ENCODE measurements at regions not wholly inside any gene's neighbourhood (a gene's known extent, or its start where the extent isn't known, plus 50 kb on each side); places are given as distances from the start of the nearest gene placed in this dataset.

- H3K36me3 Mint-ChIP-seq (ENCODE audit: low read depth), result no peaks in the 10 kb centered on the region
- Histone ChIP-seq H3K79me2 (replicated peaks; ENCODE audit: insufficient read depth) (no peaks in the 10 kb centered on the region), H3K9me2 (ENCODE audit: insufficient read depth) (no peaks in the 10 kb centered on the region; the same call in 1 of the 2 replicates), H3K4me1 (ENCODE audit: insufficient read depth) (peaks cover 14% of the 10 kb centered on the region; the same call in 1 of the 2 replicates), H3K27ac (ENCODE audit: low read depth) (no peak overlapping the region), H3K36me3 (ENCODE audit: insufficient read depth) (no peaks in the 10 kb centered on the region), H4K20me1 (replicated peaks; ENCODE audit: insufficient read depth) (no peaks in the 10 kb centered on the region), H3K4me3 (no peak overlapping the region), H2AFZ (no peak overlapping the region), H3K4me2 (no peak overlapping the region), H3K27me3 (ENCODE audit: insufficient read depth) (no peaks in the 10 kb centered on the region), H3F3A (replicated peaks; ENCODE audit: low read depth) (no peaks in the 10 kb centered on the region)
- H3K27ac Mint-ChIP-seq, result no peak overlapping the region
- peaks cover 10% of the 10 kb centered on the region for H3K4me1 Mint-ChIP-seq
- H3K4me3 Mint-ChIP-seq, result no peak overlapping the region
- no peaks in the 10 kb centered on the region for H3K27me3 Mint-ChIP-seq (ENCODE audit: insufficient read depth, low read depth, poor library complexity)
- no peak for ATAC-seq
- TF ChIP-seq EZH2 (IDR thresholded peaks at IDR 0.05; ENCODE audit: low read depth, unreplicated experiment) (no peak), JUNB (IDR thresholded peaks at IDR 0.05; ENCODE audit: unreplicated experiment) (no peak), POLR2AphosphoS5 (IDR thresholded peaks at IDR 0.05; ENCODE audit: low read depth) (no peak), ETS1 (IDR thresholded peaks at IDR 0.05) (no peak), ZNF331 (CRISPR knock-in tag; IDR thresholded peaks at IDR 0.05; ENCODE audit: low read depth) (no peak), ZNF114 (CRISPR knock-in tag; IDR thresholded peaks at IDR 0.05) (no peak), NANOG (IDR thresholded peaks at IDR 0.05; ENCODE audit: borderline replicate concordance) (no peak), STAT1 (IDR thresholded peaks at IDR 0.05; ENCODE audit: unreplicated experiment) (no peak), CTCF (conservative IDR thresholded peaks at IDR 0.05; ENCODE audit: low read depth in 2 of 2) (no peak), EZH2phosphoT487 (IDR thresholded peaks at IDR 0.05; ENCODE audit: unreplicated experiment) (no peak), CREB1 (CRISPR knock-in tag; IDR thresholded peaks at IDR 0.05; ENCODE audit: low read depth) (no peak)
- TF ChIP-seq, protein P1, sequence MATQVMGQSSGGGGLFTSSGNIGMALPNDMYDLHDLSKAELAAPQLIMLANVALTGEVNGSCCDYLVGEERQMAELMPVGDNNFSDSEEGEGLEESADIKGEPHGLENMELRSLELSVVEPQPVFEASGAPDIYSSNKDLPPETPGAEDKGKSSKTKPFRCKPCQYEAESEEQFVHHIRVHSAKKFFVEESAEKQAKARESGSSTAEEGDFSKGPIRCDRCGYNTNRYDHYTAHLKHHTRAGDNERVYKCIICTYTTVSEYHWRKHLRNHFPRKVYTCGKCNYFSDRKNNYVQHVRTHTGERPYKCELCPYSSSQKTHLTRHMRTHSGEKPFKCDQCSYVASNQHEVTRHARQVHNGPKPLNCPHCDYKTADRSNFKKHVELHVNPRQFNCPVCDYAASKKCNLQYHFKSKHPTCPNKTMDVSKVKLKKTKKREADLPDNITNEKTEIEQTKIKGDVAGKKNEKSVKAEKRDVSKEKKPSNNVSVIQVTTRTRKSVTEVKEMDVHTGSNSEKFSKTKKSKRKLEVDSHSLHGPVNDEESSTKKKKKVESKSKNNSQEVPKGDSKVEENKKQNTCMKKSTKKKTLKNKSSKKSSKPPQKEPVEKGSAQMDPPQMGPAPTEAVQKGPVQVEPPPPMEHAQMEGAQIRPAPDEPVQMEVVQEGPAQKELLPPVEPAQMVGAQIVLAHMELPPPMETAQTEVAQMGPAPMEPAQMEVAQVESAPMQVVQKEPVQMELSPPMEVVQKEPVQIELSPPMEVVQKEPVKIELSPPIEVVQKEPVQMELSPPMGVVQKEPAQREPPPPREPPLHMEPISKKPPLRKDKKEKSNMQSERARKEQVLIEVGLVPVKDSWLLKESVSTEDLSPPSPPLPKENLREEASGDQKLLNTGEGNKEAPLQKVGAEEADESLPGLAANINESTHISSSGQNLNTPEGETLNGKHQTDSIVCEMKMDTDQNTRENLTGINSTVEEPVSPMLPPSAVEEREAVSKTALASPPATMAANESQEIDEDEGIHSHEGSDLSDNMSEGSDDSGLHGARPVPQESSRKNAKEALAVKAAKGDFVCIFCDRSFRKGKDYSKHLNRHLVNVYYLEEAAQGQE (IDR thresholded peaks at IDR 0.05; ENCODE audit: unreplicated experiment), result no peak
- TF ChIP-seq, protein P2, sequence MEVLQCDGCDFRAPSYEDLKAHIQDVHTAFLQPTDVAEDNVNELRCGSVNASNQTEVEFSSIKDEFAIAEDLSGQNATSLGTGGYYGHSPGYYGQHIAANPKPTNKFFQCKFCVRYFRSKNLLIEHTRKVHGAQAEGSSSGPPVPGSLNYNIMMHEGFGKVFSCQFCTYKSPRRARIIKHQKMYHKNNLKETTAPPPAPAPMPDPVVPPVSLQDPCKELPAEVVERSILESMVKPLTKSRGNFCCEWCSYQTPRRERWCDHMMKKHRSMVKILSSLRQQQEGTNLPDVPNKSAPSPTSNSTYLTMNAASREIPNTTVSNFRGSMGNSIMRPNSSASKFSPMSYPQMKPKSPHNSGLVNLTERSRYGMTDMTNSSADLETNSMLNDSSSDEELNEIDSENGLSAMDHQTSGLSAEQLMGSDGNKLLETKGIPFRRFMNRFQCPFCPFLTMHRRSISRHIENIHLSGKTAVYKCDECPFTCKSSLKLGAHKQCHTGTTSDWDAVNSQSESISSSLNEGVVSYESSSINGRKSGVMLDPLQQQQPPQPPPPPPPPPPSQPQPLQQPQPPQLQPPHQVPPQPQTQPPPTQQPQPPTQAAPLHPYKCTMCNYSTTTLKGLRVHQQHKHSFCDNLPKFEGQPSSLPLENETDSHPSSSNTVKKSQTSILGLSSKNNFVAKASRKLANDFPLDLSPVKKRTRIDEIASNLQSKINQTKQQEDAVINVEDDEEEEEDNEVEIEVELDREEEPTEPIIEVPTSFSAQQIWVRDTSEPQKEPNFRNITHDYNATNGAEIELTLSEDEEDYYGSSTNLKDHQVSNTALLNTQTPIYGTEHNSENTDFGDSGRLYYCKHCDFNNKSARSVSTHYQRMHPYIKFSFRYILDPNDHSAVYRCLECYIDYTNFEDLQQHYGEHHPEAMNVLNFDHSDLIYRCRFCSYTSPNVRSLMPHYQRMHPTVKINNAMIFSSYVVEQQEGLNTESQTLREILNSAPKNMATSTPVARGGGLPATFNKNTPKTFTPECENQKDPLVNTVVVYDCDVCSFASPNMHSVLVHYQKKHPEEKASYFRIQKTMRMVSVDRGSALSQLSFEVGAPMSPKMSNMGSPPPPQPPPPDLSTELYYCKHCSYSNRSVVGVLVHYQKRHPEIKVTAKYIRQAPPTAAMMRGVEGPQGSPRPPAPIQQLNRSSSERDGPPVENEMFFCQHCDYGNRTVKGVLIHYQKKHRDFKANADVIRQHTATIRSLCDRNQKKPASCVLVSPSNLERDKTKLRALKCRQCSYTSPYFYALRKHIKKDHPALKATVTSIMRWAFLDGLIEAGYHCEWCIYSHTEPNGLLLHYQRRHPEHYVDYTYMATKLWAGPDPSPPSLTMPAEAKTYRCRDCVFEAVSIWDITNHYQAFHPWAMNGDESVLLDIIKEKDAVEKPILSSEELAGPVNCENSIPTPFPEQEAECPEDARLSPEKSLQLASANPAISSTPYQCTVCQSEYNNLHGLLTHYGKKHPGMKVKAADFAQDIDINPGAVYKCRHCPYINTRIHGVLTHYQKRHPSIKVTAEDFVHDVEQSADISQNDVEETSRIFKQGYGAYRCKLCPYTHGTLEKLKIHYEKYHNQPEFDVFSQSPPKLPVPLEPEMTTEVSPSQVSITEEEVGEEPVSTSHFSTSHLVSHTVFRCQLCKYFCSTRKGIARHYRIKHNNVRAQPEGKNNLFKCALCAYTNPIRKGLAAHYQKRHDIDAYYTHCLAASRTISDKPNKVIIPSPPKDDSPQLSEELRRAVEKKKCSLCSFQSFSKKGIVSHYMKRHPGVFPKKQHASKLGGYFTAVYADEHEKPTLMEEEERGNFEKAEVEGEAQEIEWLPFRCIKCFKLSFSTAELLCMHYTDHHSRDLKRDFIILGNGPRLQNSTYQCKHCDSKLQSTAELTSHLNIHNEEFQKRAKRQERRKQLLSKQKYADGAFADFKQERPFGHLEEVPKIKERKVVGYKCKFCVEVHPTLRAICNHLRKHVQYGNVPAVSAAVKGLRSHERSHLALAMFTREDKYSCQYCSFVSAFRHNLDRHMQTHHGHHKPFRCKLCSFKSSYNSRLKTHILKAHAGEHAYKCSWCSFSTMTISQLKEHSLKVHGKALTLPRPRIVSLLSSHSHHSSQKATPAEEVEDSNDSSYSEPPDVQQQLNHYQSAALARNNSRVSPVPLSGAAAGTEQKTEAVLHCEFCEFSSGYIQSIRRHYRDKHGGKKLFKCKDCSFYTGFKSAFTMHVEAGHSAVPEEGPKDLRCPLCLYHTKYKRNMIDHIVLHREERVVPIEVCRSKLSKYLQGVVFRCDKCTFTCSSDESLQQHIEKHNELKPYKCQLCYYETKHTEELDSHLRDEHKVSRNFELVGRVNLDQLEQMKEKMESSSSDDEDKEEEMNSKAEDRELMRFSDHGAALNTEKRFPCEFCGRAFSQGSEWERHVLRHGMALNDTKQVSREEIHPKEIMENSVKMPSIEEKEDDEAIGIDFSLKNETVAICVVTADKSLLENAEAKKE (CRISPR knock-in tag; IDR thresholded peaks at IDR 0.05), result no peak
- no peaks in the 10 kb centered on the region for H3K9me3 Mint-ChIP-seq
- no peak for DNase-seq (ENCODE audit: low spot score)
Observed at GRCh38 chr3:117885011-117885441, 1149.6 kb downstream of the IGSF11 start.

Measured in GM23338 (cell line).